Uterus (tissue), 2 donors: ENCODE measurements at regions not wholly inside any gene's neighbourhood (a gene's known extent, or its start where the extent isn't known, plus 50 kb on each side); places are given as distances from the start of the nearest gene placed in this dataset.

Experiments
- CTCF ChIP-seq, 4 experiments: fragments of 200-600 bp in 2 of 4; fragments of 450-650 bp in 2 of 4; sonication (generic) in 2 of 4; IDR thresholded peaks; one replicate each; pipeline ENCODE4 v1.5.1; 2016 to 2019; ENCODE audit warnings: antibody characterized with exemption in 4 of 4, mild to moderate bottlenecking in 2 of 4, moderate library complexity in 1 of 4
- POLR2A ChIP-seq, 2 donors: fragments of 450-650 bp; IDR thresholded peaks; one replicate each; pipeline ENCODE4 v1.6.1; 2016; ENCODE audit warnings: antibody characterized with exemption in 2 of 2, mild to moderate bottlenecking in 1 of 2, moderate library complexity in 1 of 2

GRCh38 chr1:173293756-173294155, 86.6 kb upstream of the TNFSF4 start:
- TF ChIP-seq CTCF (IDR thresholded peaks at IDR 0.05) (no peak), POLR2A (IDR thresholded peaks at IDR 0.05) (no peak)
